ENCODE measurements at regions not wholly inside any gene's neighbourhood (a gene's known extent, or its start where the extent isn't known, plus 50 kb on each side); places are given as distances from the start of the nearest gene placed in this dataset.
A peak's percentile ranks its signal among the peaks of the same experiment; 100 is the strongest.
"Not testable (repeated sequence)": the region's sequence is repeated elsewhere in the genome, so short reads cannot be mapped to it uniquely, and the experiment has no call there.

DNA sequence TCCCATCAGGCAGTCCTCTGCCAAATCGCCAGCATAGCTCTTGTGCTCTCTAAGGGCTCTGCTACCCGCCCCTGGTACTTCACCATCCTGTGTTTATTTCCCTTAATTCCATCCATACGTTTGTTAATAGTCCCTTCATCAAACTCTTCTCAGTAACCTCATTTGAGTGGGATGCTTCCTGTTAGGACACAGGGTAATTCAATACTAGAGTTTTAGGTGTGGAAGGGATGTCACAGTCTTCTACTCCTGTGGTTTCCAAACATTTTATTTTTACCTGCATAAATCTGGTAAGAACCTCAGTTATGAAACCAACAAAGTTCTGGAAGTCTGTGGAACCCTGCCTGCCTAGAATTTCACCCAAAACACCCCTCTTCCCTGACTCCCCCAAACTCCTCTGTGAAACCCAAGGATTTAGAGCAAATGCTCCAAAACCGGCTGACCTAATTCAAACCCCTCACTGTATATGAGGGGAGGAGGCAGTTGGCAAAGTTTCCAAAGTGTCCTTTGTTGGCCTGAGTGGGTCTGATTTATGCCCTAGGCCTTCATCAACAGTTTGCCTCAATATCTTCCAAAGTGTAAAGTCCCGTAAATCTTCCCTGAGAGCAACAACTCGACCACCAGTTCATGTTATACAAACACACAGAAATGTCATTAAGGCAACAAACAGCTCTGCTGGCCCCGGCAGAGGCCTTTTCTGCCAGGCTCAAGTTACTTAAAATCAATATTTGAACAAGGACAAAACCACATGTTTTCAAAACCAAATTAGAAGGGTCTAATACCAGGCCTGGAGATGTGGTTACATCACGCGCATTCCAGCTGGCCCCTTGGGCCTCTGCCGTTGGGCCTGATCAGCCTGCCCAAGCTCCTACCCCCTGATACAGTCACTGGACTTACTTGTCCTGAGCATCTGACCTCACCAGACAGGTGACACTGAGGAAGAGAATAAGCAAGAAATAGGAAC lies 82.4 kb upstream of the FGGY start:
- Histone ChIP-seq H3K27ac (replicated peaks) (no peak overlapping the region), H3K4me3 (replicated peaks; ENCODE audit: insufficient read depth, low read length) (no peak overlapping the region), H3K27me3 (ENCODE audit: insufficient read depth, poor library complexity, severe bottlenecking) (no peaks in the 10 kb centered on the region)
- TF ChIP-seq GABPA (IDR thresholded peaks at IDR 0.05; ENCODE audit: low read depth): no peak
- TF ChIP-seq, protein P1, sequence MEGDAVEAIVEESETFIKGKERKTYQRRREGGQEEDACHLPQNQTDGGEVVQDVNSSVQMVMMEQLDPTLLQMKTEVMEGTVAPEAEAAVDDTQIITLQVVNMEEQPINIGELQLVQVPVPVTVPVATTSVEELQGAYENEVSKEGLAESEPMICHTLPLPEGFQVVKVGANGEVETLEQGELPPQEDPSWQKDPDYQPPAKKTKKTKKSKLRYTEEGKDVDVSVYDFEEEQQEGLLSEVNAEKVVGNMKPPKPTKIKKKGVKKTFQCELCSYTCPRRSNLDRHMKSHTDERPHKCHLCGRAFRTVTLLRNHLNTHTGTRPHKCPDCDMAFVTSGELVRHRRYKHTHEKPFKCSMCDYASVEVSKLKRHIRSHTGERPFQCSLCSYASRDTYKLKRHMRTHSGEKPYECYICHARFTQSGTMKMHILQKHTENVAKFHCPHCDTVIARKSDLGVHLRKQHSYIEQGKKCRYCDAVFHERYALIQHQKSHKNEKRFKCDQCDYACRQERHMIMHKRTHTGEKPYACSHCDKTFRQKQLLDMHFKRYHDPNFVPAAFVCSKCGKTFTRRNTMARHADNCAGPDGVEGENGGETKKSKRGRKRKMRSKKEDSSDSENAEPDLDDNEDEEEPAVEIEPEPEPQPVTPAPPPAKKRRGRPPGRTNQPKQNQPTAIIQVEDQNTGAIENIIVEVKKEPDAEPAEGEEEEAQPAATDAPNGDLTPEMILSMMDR (IDR thresholded peaks at IDR 0.05; ENCODE audit: insufficient read depth, low read length): no peak
- no peak for TF ChIP-seq POLR2AphosphoS5 (IDR thresholded peaks at IDR 0.05; ENCODE audit: low read depth)
- TF ChIP-seq SPI1 (IDR thresholded peaks at IDR 0.05; ENCODE audit: borderline replicate concordance, low read depth): no peak
- TF ChIP-seq, protein P2, sequence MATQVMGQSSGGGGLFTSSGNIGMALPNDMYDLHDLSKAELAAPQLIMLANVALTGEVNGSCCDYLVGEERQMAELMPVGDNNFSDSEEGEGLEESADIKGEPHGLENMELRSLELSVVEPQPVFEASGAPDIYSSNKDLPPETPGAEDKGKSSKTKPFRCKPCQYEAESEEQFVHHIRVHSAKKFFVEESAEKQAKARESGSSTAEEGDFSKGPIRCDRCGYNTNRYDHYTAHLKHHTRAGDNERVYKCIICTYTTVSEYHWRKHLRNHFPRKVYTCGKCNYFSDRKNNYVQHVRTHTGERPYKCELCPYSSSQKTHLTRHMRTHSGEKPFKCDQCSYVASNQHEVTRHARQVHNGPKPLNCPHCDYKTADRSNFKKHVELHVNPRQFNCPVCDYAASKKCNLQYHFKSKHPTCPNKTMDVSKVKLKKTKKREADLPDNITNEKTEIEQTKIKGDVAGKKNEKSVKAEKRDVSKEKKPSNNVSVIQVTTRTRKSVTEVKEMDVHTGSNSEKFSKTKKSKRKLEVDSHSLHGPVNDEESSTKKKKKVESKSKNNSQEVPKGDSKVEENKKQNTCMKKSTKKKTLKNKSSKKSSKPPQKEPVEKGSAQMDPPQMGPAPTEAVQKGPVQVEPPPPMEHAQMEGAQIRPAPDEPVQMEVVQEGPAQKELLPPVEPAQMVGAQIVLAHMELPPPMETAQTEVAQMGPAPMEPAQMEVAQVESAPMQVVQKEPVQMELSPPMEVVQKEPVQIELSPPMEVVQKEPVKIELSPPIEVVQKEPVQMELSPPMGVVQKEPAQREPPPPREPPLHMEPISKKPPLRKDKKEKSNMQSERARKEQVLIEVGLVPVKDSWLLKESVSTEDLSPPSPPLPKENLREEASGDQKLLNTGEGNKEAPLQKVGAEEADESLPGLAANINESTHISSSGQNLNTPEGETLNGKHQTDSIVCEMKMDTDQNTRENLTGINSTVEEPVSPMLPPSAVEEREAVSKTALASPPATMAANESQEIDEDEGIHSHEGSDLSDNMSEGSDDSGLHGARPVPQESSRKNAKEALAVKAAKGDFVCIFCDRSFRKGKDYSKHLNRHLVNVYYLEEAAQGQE (IDR thresholded peaks at IDR 0.05; ENCODE audit: insufficient replicate concordance, low read depth): no peak
- DNase-seq (ENCODE audit: low read depth in 1 of 2, low spot score in 1 of 2): no peak

DNA sequence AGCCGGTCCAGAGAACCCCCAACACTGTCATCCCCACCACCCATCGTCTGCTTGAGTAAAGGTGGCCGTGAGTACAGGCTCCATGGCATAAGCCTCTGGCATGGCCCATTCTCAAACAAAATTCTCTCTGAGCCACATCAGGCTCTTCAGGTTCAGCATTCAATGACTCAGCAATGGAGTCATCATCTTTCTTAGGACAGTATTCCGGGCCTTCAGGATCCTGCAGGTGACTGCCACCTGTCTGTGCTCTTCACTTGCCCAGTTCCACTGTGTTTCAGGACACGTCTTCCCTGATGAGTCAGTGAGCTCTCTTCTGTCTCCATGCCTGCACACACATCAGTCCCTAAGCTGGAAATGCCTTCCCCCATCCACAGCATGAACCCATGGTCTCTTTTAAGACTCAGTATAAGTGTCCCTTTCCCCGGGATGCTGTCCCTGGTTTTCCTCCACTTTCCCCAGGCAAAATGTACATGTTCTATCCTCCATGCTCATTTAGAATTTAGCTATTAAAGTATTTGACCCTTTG lies 81.1 kb upstream of the FGGY start:
- TF ChIP-seq, protein P1 (IDR thresholded peaks at IDR 0.05; ENCODE audit: insufficient read depth, low read length): no peak
- TF ChIP-seq SPI1 (IDR thresholded peaks at IDR 0.05; ENCODE audit: borderline replicate concordance, low read depth) (no peak), GABPA (IDR thresholded peaks at IDR 0.05; ENCODE audit: low read depth) (no peak), POLR2AphosphoS5 (IDR thresholded peaks at IDR 0.05; ENCODE audit: low read depth) (no peak)
- TF ChIP-seq, protein P2 (IDR thresholded peaks at IDR 0.05; ENCODE audit: insufficient replicate concordance, low read depth): no peak
- no peak for DNase-seq (ENCODE audit: low read depth in 1 of 2, low spot score in 1 of 2)
- H3K4me3 ChIP-seq (replicated peaks; ENCODE audit: insufficient read depth, low read length): no peak overlapping the region
- H3K27me3 ChIP-seq (ENCODE audit: insufficient read depth, poor library complexity, severe bottlenecking): no peaks in the 10 kb centered on the region
- no peak overlapping the region for H3K27ac ChIP-seq (replicated peaks)

DNA sequence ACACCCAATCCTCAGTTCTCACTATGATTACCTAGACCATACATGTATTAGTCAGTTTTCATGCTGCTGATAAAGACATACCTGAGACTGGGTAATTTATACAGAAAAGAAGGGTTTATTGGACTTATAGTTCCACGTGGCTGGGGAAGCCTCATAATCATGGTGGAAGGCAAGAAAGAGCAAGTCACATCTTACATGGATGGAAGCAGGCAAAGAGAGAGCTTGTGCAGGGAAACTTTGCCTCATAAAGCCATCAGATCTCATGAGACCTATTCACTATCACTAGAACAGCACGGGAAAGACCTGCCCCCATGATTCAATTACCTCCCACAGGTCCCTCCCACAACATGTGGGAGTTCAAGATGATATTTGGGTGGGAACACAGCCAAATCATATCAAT lies 79.5 kb upstream of the FGGY start:
- not testable (repeated sequence) for H3K4me3 ChIP-seq (replicated peaks; ENCODE audit: insufficient read depth, low read length); H3K27ac ChIP-seq (replicated peaks); DNase-seq (ENCODE audit: low read depth in 1 of 2, low spot score in 1 of 2); H3K27me3 ChIP-seq (ENCODE audit: insufficient read depth, poor library complexity, severe bottlenecking)

DNA sequence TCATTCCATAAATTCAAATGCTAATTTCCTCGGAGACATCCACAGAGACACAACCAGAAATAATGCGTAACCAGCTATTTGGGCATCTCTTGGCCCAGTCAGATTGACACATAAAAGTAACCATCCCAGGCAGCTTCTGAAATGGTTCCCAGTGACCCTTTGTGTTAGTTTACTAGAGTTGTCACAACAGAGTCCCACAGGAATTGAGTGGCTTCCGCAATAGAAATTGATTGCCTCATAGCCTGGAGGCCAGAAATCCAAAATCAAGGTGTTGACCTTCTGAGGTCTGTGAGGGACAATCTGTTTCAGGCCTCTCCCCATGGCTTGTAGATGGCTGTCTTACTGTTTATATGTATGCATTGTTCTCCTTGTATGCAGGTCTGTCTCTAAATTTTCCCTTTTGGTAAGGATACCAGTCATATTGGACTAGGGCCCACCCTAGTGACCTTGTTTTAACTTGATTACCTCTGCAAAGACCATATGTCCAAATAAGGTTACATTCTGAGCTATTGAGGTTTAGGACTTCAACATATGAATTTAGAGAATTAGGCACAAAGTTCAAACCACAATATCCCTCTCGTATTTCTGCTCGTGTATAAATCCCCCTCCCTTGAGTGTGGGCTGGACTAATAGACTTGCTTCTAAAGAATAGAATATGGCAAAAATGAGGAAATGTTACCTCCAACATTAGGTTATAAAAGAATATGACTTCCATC lies 78.2 kb upstream of the FGGY start:
- peak overlapping the region; percentile 54 for H3K27ac ChIP-seq (replicated peaks)
- H3K4me3 ChIP-seq (replicated peaks; ENCODE audit: insufficient read depth, low read length): no peak overlapping the region
- no peaks in the 10 kb centered on the region for H3K27me3 ChIP-seq (ENCODE audit: insufficient read depth, poor library complexity, severe bottlenecking)
- TF ChIP-seq SPI1 (IDR thresholded peaks at IDR 0.05; ENCODE audit: borderline replicate concordance, low read depth) (no peak), GABPA (IDR thresholded peaks at IDR 0.05; ENCODE audit: low read depth) (no peak), POLR2AphosphoS5 (IDR thresholded peaks at IDR 0.05; ENCODE audit: low read depth) (no peak)
- TF ChIP-seq, protein P1 (IDR thresholded peaks at IDR 0.05; ENCODE audit: insufficient read depth, low read length): no peak
- TF ChIP-seq, protein P2 (IDR thresholded peaks at IDR 0.05; ENCODE audit: insufficient replicate concordance, low read depth): no peak
- peak in 1 of 2 experiments; percentile 24 for DNase-seq (ENCODE audit: low read depth in 1 of 2, low spot score in 1 of 2)

Measured in HL-60 (cell line).